ENCODE measurements at regions not wholly inside any gene's neighbourhood (a gene's known extent, or its start where the extent isn't known, plus 50 kb on each side); places are given as distances from the start of the nearest gene placed in this dataset.

DNA sequence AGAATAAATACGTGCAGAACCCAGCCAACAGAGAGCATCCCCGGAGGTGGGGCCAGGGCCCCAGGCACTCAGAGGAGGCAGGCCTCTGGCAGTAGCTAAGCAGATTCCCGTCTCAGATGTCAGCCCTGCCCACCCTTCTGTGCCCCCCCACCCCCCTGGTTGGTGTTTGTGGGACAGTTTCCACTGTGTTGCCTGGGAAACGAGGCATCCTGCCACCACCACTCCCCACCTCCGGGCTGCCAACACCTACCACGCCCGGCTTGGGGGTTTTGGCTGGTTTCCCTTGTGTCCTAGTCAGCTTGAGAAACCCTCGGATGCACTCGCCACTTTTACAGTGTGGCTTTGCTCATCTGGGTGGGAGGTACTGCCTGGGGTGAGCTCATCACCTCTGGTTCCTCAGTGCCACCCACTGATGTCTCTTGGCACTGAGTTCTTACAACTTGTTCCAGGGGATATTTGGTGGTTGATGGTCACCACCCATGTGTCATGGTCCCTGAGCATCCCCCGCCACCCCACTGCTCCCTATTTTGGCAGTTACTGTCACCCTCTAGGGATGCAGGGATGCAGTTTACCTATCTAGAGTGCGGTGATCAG, 72.4 kb upstream of the YWHAQ start (continued):
- TF ChIP-seq, protein P1, sequence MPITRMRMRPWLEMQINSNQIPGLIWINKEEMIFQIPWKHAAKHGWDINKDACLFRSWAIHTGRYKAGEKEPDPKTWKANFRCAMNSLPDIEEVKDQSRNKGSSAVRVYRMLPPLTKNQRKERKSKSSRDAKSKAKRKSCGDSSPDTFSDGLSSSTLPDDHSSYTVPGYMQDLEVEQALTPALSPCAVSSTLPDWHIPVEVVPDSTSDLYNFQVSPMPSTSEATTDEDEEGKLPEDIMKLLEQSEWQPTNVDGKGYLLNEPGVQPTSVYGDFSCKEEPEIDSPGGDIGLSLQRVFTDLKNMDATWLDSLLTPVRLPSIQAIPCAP (CRISPR knock-in tag; IDR thresholded peaks at IDR 0.05) = no peak
- TF ChIP-seq RELA (CRISPR knock-in tag; IDR thresholded peaks at IDR 0.05; ENCODE audit: borderline replicate concordance) = no peak
- TF ChIP-seq ZNF138 (CRISPR knock-in tag; conservative IDR thresholded peaks at IDR 0.05) = no peak
- no peak for TF ChIP-seq CREB1 (CRISPR knock-in tag; IDR thresholded peaks at IDR 0.05)
- no peak for TF ChIP-seq CREM (CRISPR knock-in tag; IDR thresholded peaks at IDR 0.05)
- TF ChIP-seq, protein P2, sequence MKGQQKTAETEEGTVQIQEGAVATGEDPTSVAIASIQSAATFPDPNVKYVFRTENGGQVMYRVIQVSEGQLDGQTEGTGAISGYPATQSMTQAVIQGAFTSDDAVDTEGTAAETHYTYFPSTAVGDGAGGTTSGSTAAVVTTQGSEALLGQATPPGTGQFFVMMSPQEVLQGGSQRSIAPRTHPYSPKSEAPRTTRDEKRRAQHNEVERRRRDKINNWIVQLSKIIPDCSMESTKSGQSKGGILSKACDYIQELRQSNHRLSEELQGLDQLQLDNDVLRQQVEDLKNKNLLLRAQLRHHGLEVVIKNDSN (CRISPR knock-in tag; IDR thresholded peaks at IDR 0.05) = no peak
- TF ChIP-seq FOXJ3 (CRISPR knock-in tag; IDR thresholded peaks at IDR 0.05; ENCODE audit: borderline replicate concordance) = no peak
- TF ChIP-seq RORB (CRISPR knock-in tag; IDR thresholded peaks at IDR 0.05) = no peak
- TF ChIP-seq ELF4 (CRISPR knock-in tag; IDR thresholded peaks at IDR 0.05; ENCODE audit: low read depth) = no peak
- TF ChIP-seq, protein P3, sequence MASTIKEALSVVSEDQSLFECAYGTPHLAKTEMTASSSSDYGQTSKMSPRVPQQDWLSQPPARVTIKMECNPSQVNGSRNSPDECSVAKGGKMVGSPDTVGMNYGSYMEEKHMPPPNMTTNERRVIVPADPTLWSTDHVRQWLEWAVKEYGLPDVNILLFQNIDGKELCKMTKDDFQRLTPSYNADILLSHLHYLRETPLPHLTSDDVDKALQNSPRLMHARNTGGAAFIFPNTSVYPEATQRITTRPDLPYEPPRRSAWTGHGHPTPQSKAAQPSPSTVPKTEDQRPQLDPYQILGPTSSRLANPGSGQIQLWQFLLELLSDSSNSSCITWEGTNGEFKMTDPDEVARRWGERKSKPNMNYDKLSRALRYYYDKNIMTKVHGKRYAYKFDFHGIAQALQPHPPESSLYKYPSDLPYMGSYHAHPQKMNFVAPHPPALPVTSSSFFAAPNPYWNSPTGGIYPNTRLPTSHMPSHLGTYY (CRISPR knock-in tag; IDR thresholded peaks at IDR 0.05) = no peak
- TF ChIP-seq NFYB (CRISPR knock-in tag; conservative IDR thresholded peaks at IDR 0.05; ENCODE audit: low read depth) = no peak
- TF ChIP-seq NR2C2 (CRISPR knock-in tag; IDR thresholded peaks at IDR 0.05) = no peak

DNA sequence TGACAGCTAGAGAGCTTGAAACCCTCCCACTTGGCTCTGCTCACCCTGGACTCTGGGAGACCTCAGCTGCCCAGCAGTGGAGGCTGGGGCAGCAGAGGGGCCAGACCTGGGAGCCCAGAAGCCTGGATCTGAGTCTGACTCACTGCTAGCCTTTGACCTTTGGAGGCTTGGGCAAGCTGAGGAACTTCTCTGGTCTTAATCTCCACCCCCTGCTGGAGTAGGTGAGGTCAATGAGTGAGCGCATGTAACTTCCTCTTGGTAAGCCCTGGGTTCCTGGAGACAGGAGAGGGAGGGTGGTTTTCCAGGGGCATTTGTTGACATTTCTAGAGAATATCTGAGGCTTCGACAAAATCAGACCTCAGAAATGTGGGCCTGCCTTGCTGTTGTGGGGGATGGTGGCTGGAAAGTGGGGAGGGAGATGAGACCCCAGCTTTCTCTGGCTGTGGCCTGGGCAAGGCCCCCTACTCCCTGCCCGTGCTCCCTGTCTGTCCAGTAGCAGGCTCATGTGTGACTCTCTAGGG, 73.0 kb upstream of the YWHAQ start:
- ChIA-PET CTCF (interaction anchor here (0.7 to 1.0 kb wide), 5 partner anchors 65 to 230 kb away, joined by 3 to 5 read pairs (median 3); no protein-coding TSS in a partner anchor), POLR2A (interaction anchor here (1.0 kb wide), 1 partner anchor 73 kb away, joined by 6 read pairs; the partner anchor contains the start of gene YWHAQ)
- Mint-ChIP-seq H3K4me1 (peaks cover 5% of the 10 kb centered on the region), H3K4me3 (no peak overlapping the region), H3K27ac (no peak overlapping the region), H3K36me3 (no peaks in the 10 kb centered on the region), H3K27me3 (ENCODE audit: low read depth) (no peaks in the 10 kb centered on the region), H3K9me3 (peaks cover 22% of the 10 kb centered on the region)
- TF ChIP-seq ETV6 (CRISPR knock-in tag; IDR thresholded peaks at IDR 0.05) (no peak), ZNF317 (CRISPR knock-in tag; IDR thresholded peaks at IDR 0.05; ENCODE audit: borderline replicate concordance, low read depth) (no peak), ZNF219 (CRISPR knock-in tag; IDR thresholded peaks at IDR 0.05; ENCODE audit: borderline replicate concordance) (no peak), JUN (CRISPR knock-in tag; IDR thresholded peaks at IDR 0.05) (no peak), ZNF423 (CRISPR knock-in tag; IDR thresholded peaks at IDR 0.05) (no peak), ZNF121 (CRISPR knock-in tag; IDR thresholded peaks at IDR 0.05) (no peak), NR2C2 (CRISPR knock-in tag; IDR thresholded peaks at IDR 0.05) (no peak), MYBL2 (CRISPR knock-in tag; IDR thresholded peaks at IDR 0.05) (no peak)
- TF ChIP-seq, protein P4, sequence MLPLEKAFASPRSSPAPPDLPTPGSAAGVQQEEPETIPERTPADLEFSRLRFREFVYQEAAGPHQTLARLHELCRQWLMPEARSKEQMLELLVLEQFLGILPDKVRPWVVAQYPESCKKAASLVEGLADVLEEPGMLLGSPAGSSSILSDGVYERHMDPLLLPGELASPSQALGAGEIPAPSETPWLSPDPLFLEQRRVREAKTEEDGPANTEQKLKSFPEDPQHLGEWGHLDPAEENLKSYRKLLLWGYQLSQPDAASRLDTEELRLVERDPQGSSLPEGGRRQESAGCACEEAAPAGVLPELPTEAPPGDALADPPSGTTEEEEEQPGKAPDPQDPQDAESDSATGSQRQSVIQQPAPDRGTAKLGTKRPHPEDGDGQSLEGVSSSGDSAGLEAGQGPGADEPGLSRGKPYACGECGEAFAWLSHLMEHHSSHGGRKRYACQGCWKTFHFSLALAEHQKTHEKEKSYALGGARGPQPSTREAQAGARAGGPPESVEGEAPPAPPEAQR (CRISPR knock-in tag; IDR thresholded peaks at IDR 0.05) = no peak
- TF ChIP-seq, protein P2 (CRISPR knock-in tag; IDR thresholded peaks at IDR 0.05) = no peak
- TF ChIP-seq, protein P5, sequence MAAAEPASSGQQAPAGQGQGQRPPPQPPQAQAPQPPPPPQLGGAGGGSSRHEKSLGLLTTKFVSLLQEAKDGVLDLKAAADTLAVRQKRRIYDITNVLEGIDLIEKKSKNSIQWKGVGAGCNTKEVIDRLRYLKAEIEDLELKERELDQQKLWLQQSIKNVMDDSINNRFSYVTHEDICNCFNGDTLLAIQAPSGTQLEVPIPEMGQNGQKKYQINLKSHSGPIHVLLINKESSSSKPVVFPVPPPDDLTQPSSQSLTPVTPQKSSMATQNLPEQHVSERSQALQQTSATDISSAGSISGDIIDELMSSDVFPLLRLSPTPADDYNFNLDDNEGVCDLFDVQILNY (CRISPR knock-in tag; IDR thresholded peaks at IDR 0.05) = no peak
- TF ChIP-seq, protein P6, sequence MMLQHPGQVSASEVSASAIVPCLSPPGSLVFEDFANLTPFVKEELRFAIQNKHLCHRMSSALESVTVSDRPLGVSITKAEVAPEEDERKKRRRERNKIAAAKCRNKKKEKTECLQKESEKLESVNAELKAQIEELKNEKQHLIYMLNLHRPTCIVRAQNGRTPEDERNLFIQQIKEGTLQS (CRISPR knock-in tag; conservative IDR thresholded peaks at IDR 0.05) = no peak
- TF ChIP-seq, protein P1 (CRISPR knock-in tag; IDR thresholded peaks at IDR 0.05) = no peak
- TF ChIP-seq, protein P7, sequence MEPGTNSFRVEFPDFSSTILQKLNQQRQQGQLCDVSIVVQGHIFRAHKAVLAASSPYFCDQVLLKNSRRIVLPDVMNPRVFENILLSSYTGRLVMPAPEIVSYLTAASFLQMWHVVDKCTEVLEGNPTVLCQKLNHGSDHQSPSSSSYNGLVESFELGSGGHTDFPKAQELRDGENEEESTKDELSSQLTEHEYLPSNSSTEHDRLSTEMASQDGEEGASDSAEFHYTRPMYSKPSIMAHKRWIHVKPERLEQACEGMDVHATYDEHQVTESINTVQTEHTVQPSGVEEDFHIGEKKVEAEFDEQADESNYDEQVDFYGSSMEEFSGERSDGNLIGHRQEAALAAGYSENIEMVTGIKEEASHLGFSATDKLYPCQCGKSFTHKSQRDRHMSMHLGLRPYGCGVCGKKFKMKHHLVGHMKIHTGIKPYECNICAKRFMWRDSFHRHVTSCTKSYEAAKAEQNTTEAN (CRISPR knock-in tag; IDR thresholded peaks at IDR 0.05) = no peak
- ATAC-seq (no peak), DNase-seq (ENCODE audit: low spot score) (no peak)

All from WTC11 (cell line).